AG04449 (cell line): ENCODE measurements at regions not wholly inside any gene's neighbourhood (a gene's known extent, or its start where the extent isn't known, plus 50 kb on each side); places are given as distances from the start of the nearest gene placed in this dataset.

Source experiments
- CTCF ChIA-PET: fragments of 350-600 bp; formaldehyde crosslinking; extraction: SDS; loops from one replicate; lab custom pipeline; 2021; ENCODE audit warnings: antibody characterized with exemption; lab: Yijun Ruan, JAX
- POLR2A ChIA-PET: fragments of 400-600, 350-600 bp; formaldehyde crosslinking; extraction: SDS; loops from one replicate; lab custom pipeline; 2020; ENCODE audit warnings: antibody characterized with exemption, inconsistent platforms; lab: Yijun Ruan, JAX
- DNase-seq: peaks from one replicate; pipeline ENCODE4 v3.0.0-alpha.2; 2010; ENCODE audit warnings: low read depth, low spot score
- H3K4me3 ChIP-seq: 2 replicates; pipeline ENCODE4 v1.5.1; 2011; ENCODE audit warnings: low read depth, mild to moderate bottlenecking, control low read depth, low read length
- TF ChIP-seq, protein P1 (sequence below): IDR thresholded peaks from one replicate; pipeline ENCODE4 v1.5.1; 2011; ENCODE audit warnings: mild to moderate bottlenecking, moderate library complexity, low read length, control low read depth, inconsistent platforms; ENCODE audit not compliant: insufficient read depth; ENCODE audit errors: missing control alignments

- no peak for DNase-seq
- POLR2A ChIA-PET: no interaction called here
- CTCF ChIA-PET: interaction anchor here (1.5 to 4.1 kb wide), 7 partner anchors 30 to 1026 kb away, joined by 3 to 31 read pairs (median 6); partner anchors contain the start of gene ZNF438
- TF ChIP-seq, protein P1, sequence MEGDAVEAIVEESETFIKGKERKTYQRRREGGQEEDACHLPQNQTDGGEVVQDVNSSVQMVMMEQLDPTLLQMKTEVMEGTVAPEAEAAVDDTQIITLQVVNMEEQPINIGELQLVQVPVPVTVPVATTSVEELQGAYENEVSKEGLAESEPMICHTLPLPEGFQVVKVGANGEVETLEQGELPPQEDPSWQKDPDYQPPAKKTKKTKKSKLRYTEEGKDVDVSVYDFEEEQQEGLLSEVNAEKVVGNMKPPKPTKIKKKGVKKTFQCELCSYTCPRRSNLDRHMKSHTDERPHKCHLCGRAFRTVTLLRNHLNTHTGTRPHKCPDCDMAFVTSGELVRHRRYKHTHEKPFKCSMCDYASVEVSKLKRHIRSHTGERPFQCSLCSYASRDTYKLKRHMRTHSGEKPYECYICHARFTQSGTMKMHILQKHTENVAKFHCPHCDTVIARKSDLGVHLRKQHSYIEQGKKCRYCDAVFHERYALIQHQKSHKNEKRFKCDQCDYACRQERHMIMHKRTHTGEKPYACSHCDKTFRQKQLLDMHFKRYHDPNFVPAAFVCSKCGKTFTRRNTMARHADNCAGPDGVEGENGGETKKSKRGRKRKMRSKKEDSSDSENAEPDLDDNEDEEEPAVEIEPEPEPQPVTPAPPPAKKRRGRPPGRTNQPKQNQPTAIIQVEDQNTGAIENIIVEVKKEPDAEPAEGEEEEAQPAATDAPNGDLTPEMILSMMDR: no peak
- H3K4me3 ChIP-seq: no peak overlapping the region
Measured at GRCh38 chr10:30782157-30782536, 152.6 kb upstream of the LYZL2 start.

DNA sequence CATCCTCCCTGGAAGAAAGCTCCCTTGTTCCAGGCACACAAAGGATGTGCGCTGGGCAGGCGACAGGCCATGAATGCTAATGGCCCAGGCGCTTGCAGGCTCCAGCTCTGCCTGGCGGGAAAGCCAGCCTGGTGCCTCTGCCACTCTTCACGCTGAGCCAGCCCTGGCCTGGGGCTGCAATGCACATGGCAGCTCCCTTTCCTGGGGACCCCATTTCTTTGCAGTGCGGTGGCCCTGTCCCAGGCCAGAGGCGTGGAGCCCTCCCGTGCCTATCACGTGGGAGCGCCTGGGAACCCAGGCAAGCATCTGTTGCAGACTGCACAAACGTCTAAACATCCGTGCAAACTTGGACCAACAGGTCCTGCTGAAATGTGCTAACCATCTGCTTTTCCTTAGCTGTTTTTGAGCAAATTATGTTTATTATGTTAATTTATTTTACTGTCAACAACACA, 152.1 kb upstream of the LYZL2 start:
- POLR2A ChIA-PET: no interaction called here
- CTCF ChIA-PET: interaction anchor here (1.4 to 4.1 kb wide), 3 partner anchors 31 to 251 kb away, joined by 3 to 31 read pairs (median 3); partner anchors contain the start of gene ZNF438
- H3K4me3 ChIP-seq: no peak overlapping the region
- TF ChIP-seq, protein P1: no peak
- DNase-seq: no peak

- H3K4me3 ChIP-seq: no peak overlapping the region
- ChIA-PET CTCF (no interaction called here), POLR2A (no interaction called here)
- no peak for DNase-seq
- TF ChIP-seq, protein P1: no peak
Measured at GRCh38 chr10:30778769-30779168, 149.2 kb upstream of the LYZL2 start.

DNA sequence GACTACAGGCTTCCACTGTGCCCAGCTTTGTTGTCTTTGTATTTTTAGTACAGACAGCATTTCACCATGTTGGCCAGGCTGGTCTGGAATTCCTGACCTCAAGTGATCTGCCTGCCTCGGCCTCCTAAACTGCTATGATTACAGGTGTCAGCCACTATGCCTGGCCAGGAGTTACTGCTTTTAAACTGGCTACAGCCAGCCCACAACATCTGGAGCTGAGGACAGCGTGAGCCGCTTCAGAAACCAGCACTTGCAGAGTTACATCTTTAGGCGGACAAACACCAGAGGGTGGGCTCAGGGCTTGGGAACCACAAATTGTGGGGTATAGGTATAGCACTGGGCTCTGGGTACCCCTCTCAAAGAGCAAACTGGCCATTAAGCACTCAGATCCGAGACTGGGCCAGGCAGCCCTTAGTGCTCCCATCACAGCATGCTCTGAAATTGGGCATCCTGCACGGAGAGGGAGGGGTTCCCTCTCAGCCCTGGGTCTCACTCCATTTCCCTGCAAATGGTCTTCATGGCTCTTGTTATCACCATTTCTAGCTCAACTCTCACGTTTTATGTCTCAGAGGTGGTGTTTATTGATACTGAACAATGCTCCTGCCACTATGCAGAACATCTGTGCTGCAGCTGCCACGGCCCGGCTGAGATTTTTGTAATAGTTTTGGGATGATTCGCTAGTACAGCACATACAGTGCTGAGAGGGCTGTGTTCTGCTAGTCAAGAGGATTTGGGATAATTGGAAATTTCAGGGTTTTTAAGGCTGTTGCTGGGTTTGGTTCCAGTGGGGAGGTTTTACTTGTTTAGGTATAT, 146.4 kb upstream of the LYZL2 start:
- ChIA-PET POLR2A (interaction anchor here (0.7 to 1.5 kb wide), 4 partner anchors 10 to 259 kb away, joined by 3 to 4 read pairs (median 4); partner anchors contain the start of gene ZNF438), CTCF (interaction anchor here (0.6 to 2.1 kb wide), 5 partner anchors 13 to 1050 kb away, joined by 3 to 5 read pairs (median 4); no protein-coding TSS in a partner anchor)
- DNase-seq: no peak

DNA sequence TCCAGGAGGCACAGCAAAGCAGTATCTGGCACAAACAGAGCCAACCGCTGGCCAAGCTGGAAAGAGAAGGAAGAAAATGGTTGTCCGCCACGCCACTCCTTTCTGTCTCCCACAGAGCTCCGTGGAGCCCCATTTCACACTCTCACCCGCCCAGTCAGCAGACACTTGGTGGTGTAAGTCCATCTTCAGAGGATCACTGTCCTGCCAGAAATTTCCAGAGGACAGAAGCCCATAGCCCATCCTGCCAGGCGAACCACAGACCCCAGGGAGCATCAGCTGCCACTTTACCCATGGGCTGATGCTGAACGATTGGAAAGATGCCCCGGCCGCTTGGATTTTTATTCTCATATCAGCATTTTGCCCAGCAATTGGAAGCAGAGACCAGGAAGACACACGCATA, 144.7 kb upstream of the LYZL2 start:
- CTCF ChIA-PET: interaction anchor here (1.2 kb wide), 1 partner anchor 83 kb away, joined by 3 read pairs; no protein-coding TSS in a partner anchor
- TF ChIP-seq, protein P1: no peak
- POLR2A ChIA-PET: no interaction called here
- DNase-seq: no peak
- H3K4me3 ChIP-seq: no peak overlapping the region

More for the DNA sequence above, 146.4 kb upstream of the LYZL2 start:
- TF ChIP-seq, protein P1: no peak
- H3K4me3 ChIP-seq: no peak overlapping the region

GRCh38 chr10:30773501-30773900, 143.9 kb upstream of the LYZL2 start:
- ChIA-PET POLR2A (no interaction called here), CTCF (interaction anchor here (1.2 kb wide), 1 partner anchor 83 kb away, joined by 3 read pairs; no protein-coding TSS in a partner anchor)
- no peak overlapping the region for H3K4me3 ChIP-seq
- no peak for DNase-seq
- TF ChIP-seq, protein P1: no peak
